ENCODE measurements at regions not wholly inside any gene's neighbourhood (a gene's known extent, or its start where the extent isn't known, plus 50 kb on each side); places are given as distances from the start of the nearest gene placed in this dataset.

- TF ChIP-seq JUNB (CRISPR knock-in tag; IDR thresholded peaks at IDR 0.05; ENCODE audit: borderline replicate concordance) (no peak), ZBTB49 (CRISPR knock-in tag; IDR thresholded peaks at IDR 0.05; ENCODE audit: borderline replicate concordance) (no peak), ZBTB34 (CRISPR knock-in tag; IDR thresholded peaks at IDR 0.05) (no peak), JUND (CRISPR knock-in tag; IDR thresholded peaks at IDR 0.05) (no peak), KDM3A (CRISPR knock-in tag; IDR thresholded peaks at IDR 0.05; ENCODE audit: low read depth) (no peak), SP140L (CRISPR knock-in tag; IDR thresholded peaks at IDR 0.05; ENCODE audit: borderline replicate concordance) (no peak)
Measured at GRCh38 chr2:64781711-64782390, 128.1 kb upstream of the SERTAD2 start (continued).

GRCh38 chr2:64784168-64785061 lies 130.7 kb upstream of the SERTAD2 start:
- Histone ChIP-seq H2AFZ (ENCODE audit: low read length) (peak overlapping the region; percentile 66), H3K79me2 (ENCODE audit: insufficient read depth, low read length) (no peaks in the 10 kb centered on the region), H3K36me3 (replicated peaks in 1 of 2; ENCODE audit: control insufficient read depth in 1 of 2, insufficient read depth in 2 of 2, low read length in 2 of 2) (no peaks in the 10 kb centered on the region), H4K20me1 (ENCODE audit: insufficient read depth, low read length) (no peaks in the 10 kb centered on the region), H3K4me2 (ENCODE audit: low read depth, low read length) (peak overlapping the region; percentile 93), H3K4me1 (ENCODE audit: insufficient read depth, low read length) (peaks cover 22% of the 10 kb centered on the region), H3K27me3 (ENCODE audit: control insufficient read depth in 1 of 2, insufficient read depth in 2 of 2, low read length in 2 of 2) (peaks cover 0 to 9% of the 10 kb centered on the region in 2 experiments; a peak in 2 of 5 replicates), H3K4me3 (replicated peaks in 1 of 3; ENCODE audit: insufficient read depth in 1 of 3, low read depth in 2 of 3, low read length in 3 of 3) (peak overlapping the region; percentile 39 to 75 (median 47)), H3K9ac (ENCODE audit: insufficient read depth, low read depth, low read length) (peak overlapping the region; percentile 59), H3K27ac (ENCODE audit: extremely low read length, insufficient read depth, low read length) (peak overlapping the region; percentile 67), H3K9me3 (ENCODE audit: low read length) (no peaks in the 10 kb centered on the region)
- under 1% methylated on average over 11 of the region's 14 CpGs for WGBS (ENCODE audit: low lambda C conversion rate)
- no TSS peak for BruUV-seq (replicated peaks)
- intact Hi-C loops (cut with micrococcal nuclease; ENCODE audit: unreplicated experiment) (no loop called here), in situ Hi-C loops (cut with HindIII; ENCODE audit: extremely low pct_ligation_motif_present, low pct_unique_long_range_greater_than_20kb) (no loop called here)
- ATAC-seq (peak; percentile 93), FAIRE-seq (peak; percentile 47), DNase-seq (ENCODE audit: low spot score) (peak; percentile 59)
- ChIA-PET POLR2A (interaction anchor here (0.9 to 1.7 kb wide), 4 partner anchors 9 to 134 kb away, joined by 3 to 8 read pairs (median 4); no protein-coding TSS in a partner anchor), CTCF (ENCODE audit: low intra/inter-chr PET ratio, low total read pairs) (no interaction called here)
- TF ChIP-seq ZNF329 (CRISPR knock-in tag; IDR thresholded peaks at IDR 0.05; ENCODE audit: low read depth) (no peak), ZNF431 (CRISPR knock-in tag; IDR thresholded peaks at IDR 0.05; ENCODE audit: borderline replicate concordance, low read depth) (peak; percentile 78; the same call in 1 of the 2 replicates), ZNF18 (CRISPR knock-in tag; IDR thresholded peaks at IDR 0.05; ENCODE audit: insufficient replicate concordance) (no peak), ZBTB7A (CRISPR knock-in tag; IDR thresholded peaks at IDR 0.05) (peak; percentile 65; the same call in 1 of the 2 replicates), ZNF598 (CRISPR knock-in tag; IDR thresholded peaks at IDR 0.05; ENCODE audit: borderline replicate concordance) (peak; percentile 76; the same call in 1 of the 2 replicates), HOXA3 (CRISPR knock-in tag; IDR thresholded peaks at IDR 0.05) (peak; percentile 47; the same call in 1 of the 2 replicates), FOXP1 (IDR thresholded peaks at IDR 0.05) (no peak), FOXP1 (CRISPR knock-in tag; IDR thresholded peaks at IDR 0.05) (peak; percentile 32; the same call in 1 of the 2 replicates), KDM3A (CRISPR knock-in tag; IDR thresholded peaks at IDR 0.05; ENCODE audit: low read depth) (peak; percentile 62; the same call in 1 of the 2 replicates), ZMYM4 (CRISPR knock-in tag; IDR thresholded peaks at IDR 0.05) (peak; percentile 69; the same call in 1 of the 2 replicates)

All from HepG2 (cell line).